B cell (primary cell): ENCODE measurements at regions not wholly inside any gene's neighbourhood (a gene's known extent, or its start where the extent isn't known, plus 50 kb on each side); places are given as distances from the start of the nearest gene placed in this dataset.

Experiments
- EZH2 ChIP-seq: IDR thresholded peaks from 2 replicates; pipeline ENCODE4 v1.6.1; 2012; ENCODE audit warnings: borderline replicate concordance, low read depth, mild to moderate bottlenecking, moderate library complexity, low read length; ENCODE audit not compliant: insufficient read depth, poor library complexity, severe bottlenecking
- TF ChIP-seq, protein P1 (sequence below): fragments of 200-600 bp; IDR thresholded peaks from one replicate; pipeline ENCODE4 v1.8.0; 2022; ENCODE audit warnings: antibody characterized with exemption, mild to moderate bottlenecking

DNA sequence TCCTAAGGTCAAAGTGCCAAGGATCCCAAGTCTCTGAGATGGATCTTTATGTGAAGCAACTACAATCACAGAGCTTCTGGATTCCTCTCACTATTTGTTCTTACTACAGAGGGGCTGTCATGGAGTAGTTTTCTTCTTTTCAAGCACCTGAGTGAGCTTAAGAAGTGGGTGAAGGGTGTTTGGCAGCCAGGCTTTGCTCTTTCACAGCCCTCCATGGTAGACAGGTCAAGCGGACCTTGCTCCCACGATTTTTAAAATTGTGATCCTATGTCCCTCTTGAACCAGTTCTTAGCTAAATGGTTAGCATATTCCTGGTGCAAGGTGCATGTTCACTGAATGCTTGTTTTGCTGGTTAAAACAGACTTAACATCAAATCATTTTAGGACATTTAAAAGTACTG is 332.2 kb downstream of the GADD45G start:
- TF ChIP-seq EZH2 = no peak
- TF ChIP-seq, protein P1, sequence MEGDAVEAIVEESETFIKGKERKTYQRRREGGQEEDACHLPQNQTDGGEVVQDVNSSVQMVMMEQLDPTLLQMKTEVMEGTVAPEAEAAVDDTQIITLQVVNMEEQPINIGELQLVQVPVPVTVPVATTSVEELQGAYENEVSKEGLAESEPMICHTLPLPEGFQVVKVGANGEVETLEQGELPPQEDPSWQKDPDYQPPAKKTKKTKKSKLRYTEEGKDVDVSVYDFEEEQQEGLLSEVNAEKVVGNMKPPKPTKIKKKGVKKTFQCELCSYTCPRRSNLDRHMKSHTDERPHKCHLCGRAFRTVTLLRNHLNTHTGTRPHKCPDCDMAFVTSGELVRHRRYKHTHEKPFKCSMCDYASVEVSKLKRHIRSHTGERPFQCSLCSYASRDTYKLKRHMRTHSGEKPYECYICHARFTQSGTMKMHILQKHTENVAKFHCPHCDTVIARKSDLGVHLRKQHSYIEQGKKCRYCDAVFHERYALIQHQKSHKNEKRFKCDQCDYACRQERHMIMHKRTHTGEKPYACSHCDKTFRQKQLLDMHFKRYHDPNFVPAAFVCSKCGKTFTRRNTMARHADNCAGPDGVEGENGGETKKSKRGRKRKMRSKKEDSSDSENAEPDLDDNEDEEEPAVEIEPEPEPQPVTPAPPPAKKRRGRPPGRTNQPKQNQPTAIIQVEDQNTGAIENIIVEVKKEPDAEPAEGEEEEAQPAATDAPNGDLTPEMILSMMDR = no peak
